Fibroblast of lung (primary cell): ENCODE measurements at regions not wholly inside any gene's neighbourhood (a gene's known extent, or its start where the extent isn't known, plus 50 kb on each side); places are given as distances from the start of the nearest gene placed in this dataset.

Experiments
- DNase-seq, 2 donors: peaks; one replicate each; pipeline versions ENCODE4 v3.0.0 to v3.0.0-alpha.2; 2010; ENCODE audit warnings: low read depth in 2 of 2
- H2AFZ ChIP-seq: 2 replicates; pipeline ENCODE4 v1.5.1; 2012; ENCODE audit warnings: low read length, control low read depth, inconsistent platforms
- H3K27ac ChIP-seq: 2 replicates; pipeline ENCODE4 v1.5.1; 2011; ENCODE audit warnings: low read length, control low read depth; ENCODE audit not compliant: insufficient read depth
- H3K27me3 ChIP-seq: 2 replicates; pipeline ENCODE4 v1.5.1; 2011; ENCODE audit warnings: mild to moderate bottlenecking, low read length; ENCODE audit not compliant: control insufficient read depth, insufficient read depth
- H3K36me3 ChIP-seq: 2 replicates; pipeline ENCODE4 v1.5.1; 2011; ENCODE audit warnings: low read length; ENCODE audit not compliant: control insufficient read depth, insufficient read depth
- H3K4me1 ChIP-seq: 2 replicates; pipeline ENCODE4 v1.5.1; 2011; ENCODE audit warnings: low read length; ENCODE audit not compliant: control insufficient read depth, insufficient read depth; ENCODE audit errors: extremely low read depth
- H3K4me2 ChIP-seq: 2 replicates; pipeline ENCODE4 v1.5.1; 2011; ENCODE audit warnings: low read length, control low read depth; ENCODE audit not compliant: insufficient read depth; ENCODE audit errors: extremely low read depth
- H3K4me3 ChIP-seq, 4 experiments: fragments of 200-600 bp in 1 of 4; sonication (generic) in 1 of 4; replicated peaks in 1 of 4; 2 replicates each; pipeline ENCODE4 v1.5.1; 2011 to 2016; ENCODE audit warnings: low read length in 4 of 4, low read depth in 3 of 4, mild to moderate bottlenecking in 3 of 4, control low read depth in 2 of 4, inconsistent platforms in 1 of 4, mixed read lengths in 1 of 4; ENCODE audit not compliant: insufficient read depth in 1 of 4; ENCODE audit errors: control extremely low read depth in 1 of 4
- H3K79me2 ChIP-seq: 2 replicates; pipeline ENCODE4 v1.5.1; 2012; ENCODE audit warnings: mild to moderate bottlenecking, low read length, inconsistent platforms; ENCODE audit not compliant: control insufficient read depth, insufficient read depth
- H3K9ac ChIP-seq: 2 replicates; pipeline ENCODE4 v1.5.1; 2011; ENCODE audit warnings: mild to moderate bottlenecking, low read length, control low read depth; ENCODE audit not compliant: insufficient read depth
- H3K9me3 ChIP-seq: 2 replicates; pipeline ENCODE4 v1.5.1; 2012; ENCODE audit warnings: low read depth, low read length; ENCODE audit not compliant: control insufficient read depth, insufficient read depth
- H4K20me1 ChIP-seq: 2 replicates; pipeline ENCODE4 v1.5.1; 2011; ENCODE audit warnings: low read length; ENCODE audit not compliant: control insufficient read depth, insufficient read depth; ENCODE audit errors: extremely low read depth
- CTCF ChIP-seq, 2 donors: IDR thresholded peaks in 1 of 2; conservative IDR thresholded peaks in 1 of 2; 1 replicate in 1 of 2; 2 replicates in 1 of 2; pipeline ENCODE4 v1.5.1; 2011 to 2012; ENCODE audit warnings: low read length in 2 of 2, control low read depth in 1 of 2, inconsistent platforms in 1 of 2, low read depth in 1 of 2, mild to moderate bottlenecking in 1 of 2
- EZH2 ChIP-seq: IDR thresholded peaks from 2 replicates; pipeline ENCODE4 v1.5.1; 2012; ENCODE audit warnings: low read length, control low read depth, mild to moderate bottlenecking; ENCODE audit errors: missing control alignments

- TF ChIP-seq EZH2 (no peak), CTCF (conservative IDR thresholded peaks at IDR 0.05 in 1 of 2, IDR thresholded peaks at IDR 0.05 in 1 of 2; ENCODE audit: low read depth in 1 of 2, low read length in 2 of 2) (no peak)
- H3K4me1 ChIP-seq, result no peaks in the 10 kb centered on the region
- H2AFZ ChIP-seq, result no peak overlapping the region
- H3K36me3 ChIP-seq, result no peaks in the 10 kb centered on the region
- H3K27ac ChIP-seq, result no peak overlapping the region
- H3K4me3 ChIP-seq, result no peak overlapping the region
- DNase-seq, result no peak
- no peak overlapping the region for H3K4me2 ChIP-seq
- no peaks in the 10 kb centered on the region for H3K9me3 ChIP-seq
- H3K79me2 ChIP-seq, result no peaks in the 10 kb centered on the region
- no peak overlapping the region for H3K9ac ChIP-seq
- no peaks in the 10 kb centered on the region for H4K20me1 ChIP-seq
- no peaks in the 10 kb centered on the region for H3K27me3 ChIP-seq
Observed at GRCh38 chr5:167472566-167473108, 818.8 kb upstream of the WWC1 start.

- Histone ChIP-seq H3K4me1 (no peaks in the 10 kb centered on the region), H3K79me2 (no peaks in the 10 kb centered on the region), H4K20me1 (no peaks in the 10 kb centered on the region), H3K27me3 (no peaks in the 10 kb centered on the region), H3K4me2 (no peak overlapping the region), H3K27ac (no peak overlapping the region), H3K4me3 (no peak overlapping the region), H3K9me3 (no peaks in the 10 kb centered on the region), H3K36me3 (no peaks in the 10 kb centered on the region), H2AFZ (no peak overlapping the region), H3K9ac (no peak overlapping the region)
- TF ChIP-seq CTCF (conservative IDR thresholded peaks at IDR 0.05 in 1 of 2, IDR thresholded peaks at IDR 0.05 in 1 of 2; ENCODE audit: low read depth in 1 of 2, low read length in 2 of 2) (no peak), EZH2 (no peak)
- DNase-seq, result peak; percentile 46 to 76
Observed at GRCh38 chr5:167478188-167478587, 813.3 kb upstream of the WWC1 start.

GRCh38 chr5:167479779-167480178, 811.7 kb upstream of the WWC1 start:
- no peak overlapping the region for H3K9ac ChIP-seq
- H3K4me1 ChIP-seq, result no peaks in the 10 kb centered on the region
- H3K27me3 ChIP-seq, result no peaks in the 10 kb centered on the region
- H3K27ac ChIP-seq, result no peak overlapping the region
- no peaks in the 10 kb centered on the region for H3K9me3 ChIP-seq
- TF ChIP-seq CTCF (conservative IDR thresholded peaks at IDR 0.05 in 1 of 2, IDR thresholded peaks at IDR 0.05 in 1 of 2; ENCODE audit: low read depth in 1 of 2, low read length in 2 of 2) (no peak), EZH2 (no peak)
- H3K4me3 ChIP-seq, result no peak overlapping the region
- no peaks in the 10 kb centered on the region for H3K36me3 ChIP-seq
- peak in 1 of 2 donors; percentile 56 for DNase-seq
- no peaks in the 10 kb centered on the region for H4K20me1 ChIP-seq
- no peaks in the 10 kb centered on the region for H3K79me2 ChIP-seq
- H2AFZ ChIP-seq, result no peak overlapping the region
- no peak overlapping the region for H3K4me2 ChIP-seq
